ENCODE measurements at regions not wholly inside any gene's neighbourhood (a gene's known extent, or its start where the extent isn't known, plus 50 kb on each side); places are given as distances from the start of the nearest gene placed in this dataset.
A peak's percentile ranks its signal among the peaks of the same experiment; 100 is the strongest.

DNA sequence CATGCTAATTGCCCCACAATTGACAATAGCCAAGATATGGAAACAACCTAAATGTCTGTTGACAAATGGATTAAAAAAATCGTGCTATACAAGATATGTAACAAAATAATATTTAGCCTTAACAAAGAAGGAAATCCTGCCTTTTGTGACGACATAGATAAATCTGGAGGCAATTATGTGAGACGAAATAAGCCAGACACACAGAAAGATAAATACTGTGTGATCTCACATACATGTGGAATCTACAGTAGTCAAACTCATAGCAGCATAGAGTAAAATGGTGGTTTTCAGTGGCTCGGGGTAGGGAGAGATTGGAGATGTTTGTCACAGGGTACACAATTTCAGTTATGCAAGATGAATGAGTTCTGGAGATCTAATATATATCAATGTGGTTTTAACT is 895.8 kb downstream of the SLITRK6 start:
- in situ Hi-C loops (cut with HindIII; ENCODE audit: low sequenced_read_pairs): no loop called here
- DNase-seq (ENCODE audit: low spot score): no peak

DNA sequence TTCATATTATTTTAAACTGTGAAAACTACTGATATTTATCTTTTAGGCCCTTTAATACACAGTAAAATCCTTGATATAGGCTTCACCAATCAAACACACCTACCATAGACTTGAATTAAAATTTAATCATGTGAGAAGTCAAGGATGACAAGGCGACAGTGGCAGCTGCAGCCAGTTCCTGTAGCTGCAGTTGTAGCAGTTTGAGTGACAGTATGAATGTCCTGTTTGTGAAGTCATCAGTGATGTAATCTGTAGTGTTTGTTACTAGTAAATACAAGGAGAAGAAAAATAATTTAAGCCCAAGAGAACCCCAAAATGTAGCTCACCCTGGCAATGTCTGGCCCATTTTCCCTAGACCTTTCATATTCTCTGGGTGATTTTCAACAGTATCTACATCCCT is 897.0 kb downstream of the SLITRK6 start:
- no peak for DNase-seq (ENCODE audit: low spot score)
- in situ Hi-C loops (cut with HindIII; ENCODE audit: low sequenced_read_pairs): no loop called here

DNA sequence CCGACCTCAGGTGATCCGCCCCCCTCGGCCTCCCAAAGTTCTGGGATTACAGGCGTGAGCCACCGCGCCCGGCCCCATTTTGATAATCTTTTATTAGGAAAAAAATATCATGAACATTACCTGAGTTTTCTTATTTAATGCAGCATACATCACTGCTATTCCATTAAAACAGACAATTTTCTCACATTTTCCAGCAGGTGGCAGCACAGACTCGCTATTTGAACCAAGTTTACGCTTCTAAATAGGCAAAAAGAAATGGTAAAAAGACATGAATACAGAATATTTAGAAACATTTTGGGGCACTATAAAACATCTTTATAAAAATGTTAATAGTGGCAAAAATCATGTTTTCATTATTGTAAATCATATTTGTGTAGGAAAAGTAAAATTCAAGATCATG is 903.1 kb downstream of the SLITRK6 start:
- peak; percentile 65 for DNase-seq (ENCODE audit: low spot score)
- in situ Hi-C loops (cut with HindIII; ENCODE audit: low sequenced_read_pairs): no loop called here

DNA sequence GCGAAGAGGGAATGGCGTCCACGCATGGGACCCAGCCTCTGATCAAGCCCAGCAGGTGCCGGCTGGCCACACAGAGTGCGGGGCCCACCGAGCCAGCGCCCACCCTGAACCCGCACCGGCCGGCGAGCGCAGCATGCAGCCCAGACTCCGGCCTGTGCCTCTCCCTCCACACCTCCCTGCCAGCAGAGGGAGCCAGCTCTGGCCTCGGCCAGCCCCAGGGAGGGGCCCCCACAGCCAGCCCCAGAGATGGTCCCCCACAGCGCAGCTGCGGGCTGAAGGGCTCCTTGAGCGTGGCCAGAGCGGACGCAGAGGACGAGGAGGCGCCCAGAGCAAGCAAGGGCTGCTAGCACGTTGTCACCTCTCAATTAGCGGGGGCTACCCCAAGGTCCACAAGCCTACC is 904.5 kb downstream of the SLITRK6 start:
- DNase-seq (ENCODE audit: low spot score): no peak

DNA sequence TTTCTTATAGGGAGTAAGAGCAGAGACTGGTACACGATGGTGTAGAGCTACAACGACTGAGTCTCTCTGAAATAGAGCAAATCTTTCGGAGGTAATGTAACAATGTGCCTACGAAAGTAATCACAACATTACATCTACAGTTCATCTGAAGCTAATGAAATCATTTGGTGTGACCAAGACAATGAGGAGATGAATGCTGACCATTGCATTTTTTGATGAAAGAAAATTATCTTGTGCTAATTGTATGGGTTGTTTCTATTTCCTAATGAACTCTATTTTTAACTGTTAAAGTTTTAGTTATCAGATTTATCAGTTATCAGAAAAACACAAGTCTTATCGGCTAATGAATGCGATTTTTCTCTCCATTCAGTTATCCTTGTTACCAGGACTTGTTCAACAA is 913.4 kb downstream of the SLITRK6 start:
- no peak for DNase-seq (ENCODE audit: low spot score)
- in situ Hi-C loops (cut with HindIII; ENCODE audit: low sequenced_read_pairs): no loop called here

More for the DNA sequence above, 904.5 kb downstream of the SLITRK6 start:
- in situ Hi-C loops (cut with HindIII; ENCODE audit: low sequenced_read_pairs): no loop called here

DNA sequence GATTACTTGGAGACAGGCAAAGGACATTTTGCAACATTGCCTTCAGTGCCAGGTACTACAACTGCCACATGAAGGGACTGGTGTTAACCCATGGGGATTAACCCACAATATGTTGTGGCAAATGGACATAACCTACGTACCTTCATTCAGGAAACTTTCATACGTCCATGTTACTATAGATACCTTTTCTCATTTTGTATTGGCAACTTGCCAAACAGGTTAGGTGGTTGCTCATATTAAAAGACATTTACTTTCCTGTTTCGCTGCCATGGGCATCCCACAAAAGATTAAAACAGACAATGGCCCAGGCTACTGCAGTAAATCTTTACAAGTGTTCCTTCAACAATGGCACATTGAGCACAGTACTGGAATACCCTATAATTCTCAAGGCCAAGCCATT is 925.3 kb downstream of the SLITRK6 start:
- DNase-seq (ENCODE audit: low spot score): no peak
- in situ Hi-C loops (cut with HindIII; ENCODE audit: low sequenced_read_pairs): no loop called here

DNA sequence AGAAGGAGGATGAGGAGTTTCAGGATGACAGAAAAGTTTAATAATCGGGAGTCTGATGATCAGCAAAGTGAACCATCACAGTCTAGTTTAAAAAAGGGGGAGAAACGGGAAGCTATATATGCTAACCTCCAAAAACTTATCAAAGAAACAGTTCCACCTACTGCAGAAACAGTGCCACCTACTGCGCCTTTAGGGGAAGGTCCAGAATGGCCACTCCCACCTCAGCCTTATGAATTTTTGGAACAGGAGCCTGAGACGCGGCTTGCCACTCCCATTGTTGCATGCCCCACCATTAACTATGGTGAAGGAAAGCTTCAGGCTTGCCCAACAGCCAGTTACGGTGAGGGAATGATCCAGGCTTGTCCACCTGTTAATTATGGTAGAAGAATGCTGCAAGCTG is 929.0 kb downstream of the SLITRK6 start:
- DNase-seq (ENCODE audit: low spot score): no peak
- in situ Hi-C loops (cut with HindIII; ENCODE audit: low sequenced_read_pairs): no loop called here

DNA sequence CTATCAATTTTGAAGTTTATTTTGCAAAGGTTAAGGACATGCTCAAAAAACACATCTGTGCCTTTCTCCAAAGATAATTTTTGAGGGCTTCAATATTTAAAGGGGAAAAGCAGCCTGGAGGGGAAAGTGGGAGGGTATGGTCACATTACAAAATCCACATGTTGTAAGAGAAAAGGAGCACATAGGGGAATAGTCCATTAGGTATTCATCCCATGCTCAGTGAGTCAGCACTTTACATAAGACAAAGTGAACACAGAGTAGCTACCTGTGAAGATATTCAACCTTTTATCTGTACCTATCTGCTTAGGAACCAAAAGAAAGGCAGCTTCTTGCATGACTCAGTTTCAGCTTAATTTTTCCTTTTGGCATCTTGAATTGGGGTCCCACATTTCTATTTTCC is 932.0 kb downstream of the SLITRK6 start:
- in situ Hi-C loops (cut with HindIII; ENCODE audit: low sequenced_read_pairs): no loop called here
- DNase-seq (ENCODE audit: low spot score): no peak

DNA sequence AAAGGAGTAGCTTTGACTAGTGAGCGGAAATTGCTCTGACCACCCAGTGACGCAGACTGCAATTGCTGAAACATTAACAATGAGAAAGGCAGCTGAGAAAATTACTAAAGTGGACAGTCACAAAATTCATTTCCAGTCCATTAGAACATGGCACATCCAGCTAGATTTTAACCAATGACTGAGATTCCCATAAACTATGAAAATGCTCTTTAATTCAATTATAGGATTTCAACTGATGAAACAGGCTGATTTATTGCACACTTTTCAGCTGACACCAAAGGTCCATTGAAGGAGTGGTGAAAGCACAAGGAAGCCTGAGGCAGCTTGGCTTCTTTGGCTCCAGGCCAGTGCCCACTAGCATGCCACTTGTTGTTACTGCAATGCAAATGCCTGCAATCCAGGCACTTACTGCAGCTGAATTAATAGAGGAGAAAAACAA is 933.4 kb downstream of the SLITRK6 start:
- in situ Hi-C loops (cut with HindIII; ENCODE audit: low sequenced_read_pairs): no loop called here
- DNase-seq (ENCODE audit: low spot score): peak; percentile 20

DNA sequence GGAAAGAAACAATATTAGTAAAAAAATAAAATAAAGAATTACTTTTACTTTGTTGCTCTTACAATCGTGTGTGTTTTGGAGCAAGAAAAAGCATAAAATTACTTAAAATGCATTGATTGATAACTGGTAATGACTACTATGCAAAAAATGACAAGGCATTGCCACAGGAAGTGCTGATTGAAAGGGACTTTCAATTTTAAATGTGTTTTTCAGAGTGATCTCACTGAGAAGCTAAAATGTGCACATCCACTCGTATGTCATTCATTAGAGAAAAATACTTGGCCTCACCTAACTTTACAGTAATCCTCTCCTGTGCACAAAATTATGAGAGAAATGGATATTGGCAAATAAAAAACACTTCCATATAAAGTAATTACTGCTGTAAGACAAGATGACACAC is 934.9 kb downstream of the SLITRK6 start:
- no peak for DNase-seq (ENCODE audit: low spot score)
- in situ Hi-C loops (cut with HindIII; ENCODE audit: low sequenced_read_pairs): no loop called here

DNA sequence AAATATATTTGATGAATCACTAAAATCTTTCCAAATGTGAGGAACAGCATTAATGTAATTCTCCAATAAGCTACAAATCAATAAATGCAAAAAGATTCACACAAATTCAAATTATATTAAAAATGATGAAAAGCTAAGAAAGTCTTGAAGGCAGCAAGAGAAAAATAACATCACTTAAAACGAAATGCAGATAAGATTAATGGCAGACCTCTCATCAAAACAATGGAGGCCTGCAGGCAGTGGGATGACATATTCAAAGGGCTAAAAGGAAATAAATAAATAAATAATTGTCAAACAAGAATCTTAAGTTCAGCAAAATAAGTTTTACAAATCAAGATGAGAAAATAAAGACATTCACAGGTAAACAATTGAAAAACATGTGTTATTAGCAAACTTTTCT is 952.1 kb downstream of the SLITRK6 start:
- no peak for DNase-seq (ENCODE audit: low spot score)
- in situ Hi-C loops (cut with HindIII; ENCODE audit: low sequenced_read_pairs): no loop called here

DNA sequence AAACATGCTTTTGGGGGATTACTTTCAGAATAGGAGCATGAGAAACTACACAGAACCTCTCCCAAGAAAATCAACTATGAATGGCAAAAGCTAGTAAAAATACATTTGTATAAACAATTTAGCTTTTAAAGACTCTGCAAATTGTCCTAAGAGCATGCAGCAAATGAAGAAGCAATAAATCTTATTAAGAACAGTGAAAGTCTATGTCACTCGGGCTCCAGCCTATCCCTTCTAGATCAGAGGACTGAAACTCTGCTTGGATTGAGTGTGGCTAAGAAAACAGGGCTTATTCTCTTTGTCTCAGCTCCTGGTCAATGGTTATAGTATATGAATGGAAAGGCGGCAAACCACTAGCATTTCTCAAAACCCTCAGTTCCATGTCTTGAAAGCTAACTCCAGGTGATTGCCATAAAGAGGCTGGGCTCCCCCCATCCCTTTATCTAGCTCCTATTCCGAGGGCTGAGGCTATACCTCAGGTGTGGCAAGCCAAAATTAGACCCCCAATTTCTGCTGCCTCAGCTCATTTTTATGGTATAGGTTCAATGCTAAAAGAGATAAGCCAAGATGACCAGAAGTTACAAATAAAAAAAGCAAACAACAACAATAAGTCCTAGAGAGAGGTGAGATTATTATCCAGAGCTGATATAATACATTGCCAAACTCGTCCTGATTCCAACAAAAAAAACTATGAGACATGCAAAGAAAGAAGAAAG is 953.2 kb downstream of the SLITRK6 start:
- in situ Hi-C loops (cut with HindIII; ENCODE audit: low sequenced_read_pairs): no loop called here
- no peak for DNase-seq (ENCODE audit: low spot score)

DNA sequence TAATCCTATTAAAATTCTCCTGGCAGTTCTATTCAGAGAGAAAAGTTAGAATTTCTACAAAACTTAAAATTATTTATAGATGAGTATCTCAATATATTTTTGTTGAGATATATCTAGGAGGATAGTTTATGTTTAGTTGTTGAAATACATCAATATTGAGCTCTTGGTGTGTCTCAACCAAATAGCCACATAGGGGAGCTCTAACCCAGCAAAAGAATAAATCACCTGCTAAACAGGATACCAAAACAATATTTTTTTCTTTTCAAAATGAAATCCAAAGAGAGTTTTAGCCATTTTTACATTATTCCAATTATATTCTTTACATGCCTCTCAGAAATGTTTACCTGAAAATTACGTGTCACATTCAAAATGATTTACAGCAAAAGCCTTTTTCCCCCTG is 954.7 kb downstream of the SLITRK6 start:
- DNase-seq (ENCODE audit: low spot score): no peak
- in situ Hi-C loops (cut with HindIII; ENCODE audit: low sequenced_read_pairs): no loop called here

DNA sequence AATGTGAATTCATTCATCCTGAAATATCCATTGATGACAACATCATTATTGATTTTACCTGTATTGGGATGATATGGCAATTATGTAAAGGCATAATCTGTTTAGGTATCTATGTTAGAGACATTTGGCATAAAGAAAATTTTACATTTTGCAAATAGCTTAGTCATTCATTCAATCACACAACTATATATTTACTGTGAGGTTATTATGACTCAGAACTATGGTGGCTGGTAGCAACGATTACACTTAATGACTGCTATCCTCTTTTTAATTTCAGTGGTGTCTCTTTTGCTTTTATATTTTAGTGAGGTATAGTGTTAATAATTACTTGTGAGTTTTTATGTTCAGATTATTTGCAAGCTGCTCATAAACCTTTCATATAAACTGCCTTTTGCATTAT is 955.9 kb downstream of the SLITRK6 start:
- DNase-seq (ENCODE audit: low spot score): no peak
- in situ Hi-C loops (cut with HindIII; ENCODE audit: low sequenced_read_pairs): no loop called here

DNA sequence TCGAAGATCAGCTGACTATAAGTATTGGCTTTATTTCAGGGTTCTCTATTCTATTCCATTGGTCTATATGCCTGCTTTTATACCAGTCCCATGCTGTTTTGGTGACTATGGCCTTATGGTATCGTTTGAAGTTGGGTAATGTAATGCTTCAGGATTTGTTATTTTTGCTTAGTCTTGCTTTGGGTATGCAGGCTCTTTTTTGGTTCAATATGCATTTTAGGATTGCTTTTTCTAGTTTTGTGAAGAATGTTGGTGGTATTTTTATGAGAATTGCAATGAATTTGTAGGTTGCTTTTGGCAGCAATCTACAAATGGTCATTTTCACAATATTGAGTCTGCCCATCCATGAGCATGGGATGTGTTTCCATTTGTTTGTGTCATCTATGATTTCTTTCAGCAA is 951.9 kb upstream of the SLITRK1 start:
- in situ Hi-C loops (cut with HindIII; ENCODE audit: low sequenced_read_pairs): no loop called here
- DNase-seq (ENCODE audit: low spot score): no peak

DNA sequence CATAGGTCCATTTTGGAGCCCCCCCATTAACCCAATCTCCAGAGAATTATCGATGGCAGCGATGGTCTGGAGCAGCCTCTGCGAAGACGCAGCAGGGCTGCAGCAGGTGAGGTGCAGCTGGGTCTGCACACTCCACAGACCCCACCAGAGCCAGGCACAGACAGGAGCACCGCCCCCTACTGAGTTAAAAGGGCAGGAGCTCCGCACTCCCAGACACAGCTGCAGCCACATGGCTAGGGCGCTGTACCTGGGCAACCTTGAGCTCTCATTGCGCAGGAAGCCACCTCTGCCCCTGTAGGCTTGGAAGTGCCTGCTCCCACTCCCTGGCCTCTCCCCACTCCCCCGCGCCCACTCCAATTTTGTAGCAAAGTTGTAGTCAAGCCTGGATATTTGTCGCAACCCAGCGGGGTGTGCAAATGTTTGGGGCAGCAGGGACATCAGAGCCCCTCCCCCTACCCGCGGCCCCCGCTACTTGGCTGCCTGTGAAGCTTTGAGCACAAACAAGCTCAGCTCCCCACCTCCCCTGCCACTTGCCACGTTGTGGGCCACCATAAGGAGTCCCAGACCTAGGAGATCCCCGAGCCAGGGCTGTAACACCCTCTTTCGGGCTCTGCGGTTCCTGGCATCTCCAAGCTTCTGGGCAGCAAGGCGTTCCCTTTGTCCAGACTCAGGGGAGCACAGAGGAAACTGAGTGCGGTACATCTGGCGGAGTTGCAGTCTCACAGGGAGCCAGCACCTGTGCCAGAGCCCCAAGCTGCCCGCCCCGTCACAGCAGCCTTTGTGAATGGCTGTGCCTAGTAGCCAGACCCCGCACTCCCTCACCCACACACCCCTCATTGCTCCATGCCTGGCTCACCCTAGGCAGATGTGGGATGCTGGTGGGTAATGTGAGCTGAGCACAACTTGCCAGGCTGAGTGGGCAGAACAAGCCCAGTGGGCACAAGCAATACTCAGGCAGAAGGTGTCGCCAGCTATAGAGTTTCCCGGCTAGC is 949.7 kb upstream of the SLITRK1 start:
- in situ Hi-C loops (cut with HindIII; ENCODE audit: low sequenced_read_pairs): no loop called here
- no peak for DNase-seq (ENCODE audit: low spot score)

DNA sequence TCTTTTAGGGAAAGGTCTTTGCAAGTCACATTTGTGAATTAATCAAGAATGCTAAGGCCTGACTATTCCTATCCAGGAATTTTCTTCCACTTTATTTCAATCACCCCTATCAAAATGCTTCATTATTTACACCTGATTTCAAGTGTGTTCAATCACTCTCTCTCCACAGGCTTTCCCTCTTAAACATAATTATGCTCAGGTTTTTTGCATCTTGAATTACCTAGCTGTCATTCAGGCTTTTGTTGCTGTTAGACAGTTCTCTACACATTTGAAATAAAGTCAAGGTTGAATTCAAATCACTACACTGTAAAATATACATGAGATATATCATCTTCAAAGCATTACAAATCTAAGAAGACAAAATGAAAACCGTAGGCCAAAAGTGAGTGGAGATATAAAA is 941.3 kb upstream of the SLITRK1 start:
- DNase-seq (ENCODE audit: low spot score): no peak
- in situ Hi-C loops (cut with HindIII; ENCODE audit: low sequenced_read_pairs): no loop called here

DNA sequence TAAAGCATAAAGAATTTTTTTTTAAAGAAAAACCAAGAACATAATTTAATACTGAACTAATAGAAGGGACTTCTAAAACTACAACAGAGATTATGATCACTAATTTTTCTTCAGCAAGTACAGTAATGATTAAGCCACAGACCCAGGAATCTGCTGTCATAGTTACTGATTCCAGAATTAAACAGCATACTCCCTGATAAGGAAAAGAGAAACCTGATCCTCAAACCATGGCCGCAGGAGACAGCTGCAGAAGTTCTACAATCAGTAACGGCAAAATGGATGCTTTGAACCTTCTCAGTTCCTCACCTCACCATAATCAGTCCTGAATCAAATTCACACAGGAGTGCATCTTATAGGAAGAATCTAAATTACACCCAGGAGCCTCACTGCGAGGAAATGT is 939.0 kb upstream of the SLITRK1 start:
- in situ Hi-C loops (cut with HindIII; ENCODE audit: low sequenced_read_pairs): no loop called here

DNA sequence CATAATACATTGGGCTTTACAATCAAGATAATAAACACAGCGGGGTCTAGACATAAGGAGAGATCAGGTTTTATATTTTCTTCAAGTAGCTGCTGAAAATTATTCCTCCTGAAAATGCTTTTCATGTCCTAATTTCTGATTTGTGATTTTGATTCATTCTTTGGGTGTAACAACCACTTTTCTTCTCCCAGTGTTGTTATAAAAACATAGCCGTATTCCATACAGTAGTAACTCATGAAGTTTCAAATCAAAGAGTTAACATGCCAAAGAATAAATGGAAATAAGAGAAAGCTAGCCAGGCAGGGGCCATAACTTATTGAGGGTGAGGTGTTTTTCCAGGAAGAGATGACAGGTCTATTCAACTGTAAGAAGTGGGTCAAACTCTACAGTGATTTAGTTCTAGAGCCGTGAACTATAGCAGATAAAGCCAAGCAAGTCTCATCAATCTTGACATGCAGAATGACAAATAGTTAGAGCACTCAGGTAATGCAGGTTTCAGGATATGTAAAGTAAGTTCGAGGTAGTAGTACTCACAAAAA is 934.4 kb upstream of the SLITRK1 start:
- DNase-seq (ENCODE audit: low spot score): no peak
- in situ Hi-C loops (cut with HindIII; ENCODE audit: low sequenced_read_pairs): no loop called here

More for the DNA sequence above, 939.0 kb upstream of the SLITRK1 start:
- DNase-seq (ENCODE audit: low spot score): no peak

DNA sequence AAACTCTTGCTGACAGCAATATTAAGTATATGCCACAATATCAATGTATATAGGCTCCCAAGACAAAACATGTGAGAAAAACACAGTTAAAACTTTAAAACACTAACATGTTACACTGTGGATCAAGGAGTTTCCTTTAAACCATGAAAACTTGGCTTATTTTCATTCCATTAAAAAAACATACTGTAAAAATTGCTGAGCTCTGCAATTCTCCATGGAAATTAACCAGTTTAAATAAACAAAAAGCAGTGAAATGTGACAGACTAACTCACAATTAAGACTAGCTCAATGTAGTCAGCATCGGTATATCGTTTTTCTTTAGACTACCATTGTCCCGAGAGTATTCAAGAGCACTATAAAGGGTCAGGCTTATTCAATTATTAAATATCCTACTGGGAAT is 930.5 kb upstream of the SLITRK1 start:
- DNase-seq (ENCODE audit: low spot score): no peak
- in situ Hi-C loops (cut with HindIII; ENCODE audit: low sequenced_read_pairs): no loop called here

Data from G401 (cell line).